ENCODE measurements at regions not wholly inside any gene's neighbourhood (a gene's known extent, or its start where the extent isn't known, plus 50 kb on each side); places are given as distances from the start of the nearest gene placed in this dataset.

GRCh38 chr6:163786995-163787671 is 372.6 kb downstream of the QKI start:
- Histone ChIP-seq H3K4me2 (ENCODE audit: low read depth, low read length) (no peak overlapping the region), H2AFZ (ENCODE audit: low read length) (no peak overlapping the region), H3K27me3 (ENCODE audit: control insufficient read depth in 1 of 2, insufficient read depth in 2 of 2, low read length in 2 of 2) (peaks cover 0 to 16% of the 10 kb centered on the region in 2 experiments; a peak in 3 of 5 replicates), H3K9me3 (ENCODE audit: low read length) (no peaks in the 10 kb centered on the region), H4K20me1 (ENCODE audit: insufficient read depth, low read length) (no peaks in the 10 kb centered on the region), H3K9ac (ENCODE audit: insufficient read depth, low read depth, low read length) (no peak overlapping the region), H3K36me3 (replicated peaks in 1 of 2; ENCODE audit: control insufficient read depth in 1 of 2, insufficient read depth in 2 of 2, low read length in 2 of 2) (no peaks in the 10 kb centered on the region), H3K79me2 (ENCODE audit: insufficient read depth, low read length) (no peaks in the 10 kb centered on the region), H3K4me3 (replicated peaks in 1 of 3; ENCODE audit: insufficient read depth in 1 of 3, low read depth in 2 of 3, low read length in 3 of 3) (no peak overlapping the region), H3K4me1 (ENCODE audit: insufficient read depth, low read length) (no peaks in the 10 kb centered on the region), H3K27ac (ENCODE audit: extremely low read length, insufficient read depth, low read length) (no peak overlapping the region)
- TF ChIP-seq HNRNPL (IDR thresholded peaks at IDR 0.05; ENCODE audit: low read depth, low read length) (no peak), TEAD2 (CRISPR knock-in tag; IDR thresholded peaks at IDR 0.05) (no peak), HCFC1 (IDR thresholded peaks at IDR 0.05; ENCODE audit: low read depth, low read length) (no peak), SP140L (CRISPR knock-in tag; IDR thresholded peaks at IDR 0.05; ENCODE audit: borderline replicate concordance) (no peak), ZNF138 (CRISPR knock-in tag; IDR thresholded peaks at IDR 0.05; ENCODE audit: low read depth) (no peak), ZNF839 (CRISPR knock-in tag; IDR thresholded peaks at IDR 0.05; ENCODE audit: borderline replicate concordance) (no peak), ZMYM2 (CRISPR knock-in tag; IDR thresholded peaks at IDR 0.05) (no peak), SPEN (CRISPR knock-in tag; IDR thresholded peaks at IDR 0.05; ENCODE audit: low read depth) (no peak)
- TF ChIP-seq, protein P1, sequence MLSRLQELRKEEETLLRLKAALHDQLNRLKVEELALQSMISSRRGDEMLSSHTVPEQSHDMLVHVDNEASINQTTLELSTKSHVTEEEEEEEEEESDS (CRISPR knock-in tag; IDR thresholded peaks at IDR 0.05; ENCODE audit: borderline replicate concordance), result no peak
- TF ChIP-seq, protein P2, sequence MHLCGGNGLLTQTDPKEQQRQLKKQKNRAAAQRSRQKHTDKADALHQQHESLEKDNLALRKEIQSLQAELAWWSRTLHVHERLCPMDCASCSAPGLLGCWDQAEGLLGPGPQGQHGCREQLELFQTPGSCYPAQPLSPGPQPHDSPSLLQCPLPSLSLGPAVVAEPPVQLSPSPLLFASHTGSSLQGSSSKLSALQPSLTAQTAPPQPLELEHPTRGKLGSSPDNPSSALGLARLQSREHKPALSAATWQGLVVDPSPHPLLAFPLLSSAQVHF (CRISPR knock-in tag; IDR thresholded peaks at IDR 0.05), result no peak
- TF ChIP-seq, protein P3, sequence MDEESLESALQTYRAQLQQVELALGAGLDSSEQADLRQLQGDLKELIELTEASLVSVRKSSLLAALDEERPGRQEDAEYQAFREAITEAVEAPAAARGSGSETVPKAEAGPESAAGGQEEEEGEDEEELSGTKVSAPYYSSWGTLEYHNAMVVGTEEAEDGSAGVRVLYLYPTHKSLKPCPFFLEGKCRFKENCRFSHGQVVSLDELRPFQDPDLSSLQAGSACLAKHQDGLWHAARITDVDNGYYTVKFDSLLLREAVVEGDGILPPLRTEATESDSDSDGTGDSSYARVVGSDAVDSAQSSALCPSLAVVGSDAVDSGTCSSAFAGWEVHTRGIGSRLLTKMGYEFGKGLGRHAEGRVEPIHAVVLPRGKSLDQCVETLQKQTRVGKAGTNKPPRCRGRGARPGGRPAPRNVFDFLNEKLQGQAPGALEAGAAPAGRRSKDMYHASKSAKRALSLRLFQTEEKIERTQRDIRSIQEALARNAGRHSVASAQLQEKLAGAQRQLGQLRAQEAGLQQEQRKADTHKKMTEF (CRISPR knock-in tag; IDR thresholded peaks at IDR 0.05), result no peak
- 2% methylated on average over 2 of the region's 2 CpGs for WGBS (ENCODE audit: low lambda C conversion rate)
- in situ Hi-C loops (cut with HindIII; ENCODE audit: extremely low pct_ligation_motif_present, low pct_unique_long_range_greater_than_20kb), result no loop called here
- intact Hi-C loops (cut with micrococcal nuclease; ENCODE audit: unreplicated experiment), result no loop called here
- ATAC-seq (no peak), FAIRE-seq (no peak), DNase-seq (ENCODE audit: low spot score) (no peak)
- BruUV-seq (replicated peaks), result no TSS peak
- ChIA-PET POLR2A (no interaction called here), CTCF (ENCODE audit: low intra/inter-chr PET ratio, low total read pairs) (no interaction called here)

All from HepG2 (cell line).